OCI-LY7 (cell line): ENCODE measurements at regions not wholly inside any gene's neighbourhood (a gene's known extent, or its start where the extent isn't known, plus 50 kb on each side); places are given as distances from the start of the nearest gene placed in this dataset.

Experiments
- BruUV-seq: library from RNA; stranded (reverse); fragments of 400-500 nt; replicated peaks from 2 replicates; lab custom pipeline; 2021; lab: Mats Ljungman, UMichigan
- CTCF ChIA-PET: fragments of 300-600 bp; sonication (Branson Sonifier 250); formaldehyde crosslinking; loops from one replicate; lab custom pipeline; 2022; ENCODE audit warnings: antibody characterized with exemption; ENCODE audit not compliant: unreplicated experiment; lab: Charles Lee
- POLR2A ChIA-PET: fragments of 300-600 bp; sonication (Branson Sonifier 250); formaldehyde crosslinking; loops from one replicate; lab custom pipeline; 2022; ENCODE audit warnings: antibody characterized with exemption; lab: Charles Lee
- DNase-seq: peaks from one replicate; pipeline ENCODE4 v3.0.0-alpha.2; 2015; ENCODE audit warnings: low spot score
- H2AFZ ChIP-seq: fragments of 200-600 bp; sonication (generic), shearing (Covaris generic); 2 replicates; pipeline ENCODE4 v1.6.1; 2014; ENCODE audit warnings: mild to moderate bottlenecking, antibody characterized with exemption, low read length, moderate library complexity
- H3K27ac ChIP-seq: fragments of 200-600 bp; sonication (generic); 2 replicates; pipeline ENCODE4 v1.5.1; 2014; ENCODE audit warnings: mixed run types, low read depth, mild to moderate bottlenecking, moderate library complexity, low read length, inconsistent platforms; ENCODE audit not compliant: poor library complexity, severe bottlenecking
- H3K36me3 ChIP-seq: fragments of 200-600 bp; sonication (generic); 2 replicates; pipeline ENCODE4 v1.6.1; 2014; ENCODE audit warnings: mild to moderate bottlenecking, antibody characterized with exemption, low read length, moderate library complexity, mixed read lengths; ENCODE audit not compliant: insufficient read depth
- H3K4me1 ChIP-seq: fragments of 200-600 bp; sonication (generic); 2 replicates; pipeline ENCODE4 v1.5.1; 2014; ENCODE audit warnings: mild to moderate bottlenecking, low read length; ENCODE audit not compliant: insufficient read depth, poor library complexity, severe bottlenecking
- H3K4me2 ChIP-seq: fragments of 200-600 bp; sonication (generic); 2 replicates; pipeline ENCODE4 v1.6.1; 2014; ENCODE audit warnings: mild to moderate bottlenecking, low read length
- H3K4me3 ChIP-seq: fragments of 200-600 bp; sonication (generic); 2 replicates; pipeline ENCODE4 v1.5.1; 2014; ENCODE audit warnings: mild to moderate bottlenecking, low read depth, low read length; ENCODE audit not compliant: poor library complexity, severe bottlenecking
- H3K79me2 ChIP-seq: fragments of 200-600 bp; sonication (generic); 2 replicates; pipeline ENCODE4 v1.6.1; 2016; ENCODE audit warnings: low read depth, mild to moderate bottlenecking, low read length, moderate library complexity, mixed read lengths; ENCODE audit not compliant: insufficient read depth
- H3K9me2 ChIP-seq: fragments of 200-600 bp; sonication (generic); 2 replicates; pipeline ENCODE4 v1.6.1; 2016; ENCODE audit warnings: mild to moderate bottlenecking, low read length, mixed read lengths; ENCODE audit not compliant: insufficient read depth
- H3K9me3 ChIP-seq: fragments of 200-600 bp; sonication (generic); 2 replicates; pipeline ENCODE4 v1.6.1; 2014; ENCODE audit warnings: mild to moderate bottlenecking, mixed run types, low read length, mixed read lengths
- H4K20me1 ChIP-seq: fragments of 200-600 bp; sonication (generic); 2 replicates; pipeline ENCODE4 v1.6.1; 2014; ENCODE audit warnings: mild to moderate bottlenecking, antibody characterized with exemption, low read length, moderate library complexity, mixed read lengths; ENCODE audit not compliant: insufficient read depth
- EZH2phosphoT487 ChIP-seq: fragments of 200-600 bp; sonication (generic); IDR thresholded peaks from 2 replicates; pipeline ENCODE4 v1.6.1; 2018; ENCODE audit warnings: low read depth, borderline replicate concordance, mild to moderate bottlenecking, mixed run types, antibody characterized with exemption, low read length, moderate library complexity, mixed read lengths
- intact Hi-C: fragments of 100-400 bp; cut with micrococcal nuclease; formaldehyde crosslinking; loops from one replicate; pipeline ENCODE4 v1.10.0; 2022; ENCODE audit not compliant: unreplicated experiment
- TF ChIP-seq, protein P1 (sequence below): fragments of 200-600 bp; sonication (generic); conservative IDR thresholded peaks from 2 replicates; pipeline ENCODE4 v1.5.1; 2014; ENCODE audit warnings: mild to moderate bottlenecking, antibody characterized with exemption, low read length, moderate library complexity, mixed read lengths

DNA sequence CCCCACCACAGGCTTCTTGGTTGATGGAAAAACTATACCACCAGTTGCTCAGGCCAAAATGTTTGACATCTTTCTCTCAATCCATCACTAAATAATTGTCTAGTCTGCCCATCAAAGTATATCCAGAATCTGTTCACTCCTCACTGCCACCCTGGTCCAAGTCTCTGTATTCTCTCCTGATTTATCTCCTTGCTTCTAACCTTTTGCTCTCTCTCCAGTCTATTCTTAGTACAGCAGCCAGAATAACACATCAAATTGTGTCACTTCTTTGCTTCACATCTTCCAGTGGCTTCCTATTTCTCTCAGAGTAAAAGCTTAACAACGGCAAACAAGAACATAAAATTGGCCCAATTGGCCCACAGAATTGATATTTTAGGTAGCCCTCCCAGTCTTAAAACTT lies 272.8 kb downstream of the IPO8 start:
- BruUV-seq: no TSS peak
- no peaks in the 10 kb centered on the region for H3K36me3 ChIP-seq
- H3K4me3 ChIP-seq: no peak overlapping the region
- POLR2A ChIA-PET: no interaction called here
- H3K9me2 ChIP-seq: no peaks in the 10 kb centered on the region
- intact Hi-C loops: no loop called here
- H2AFZ ChIP-seq: no peak overlapping the region
- no peak overlapping the region for H3K4me2 ChIP-seq
- H3K4me1 ChIP-seq: no peaks in the 10 kb centered on the region
- H3K9me3 ChIP-seq: 0 out of 2 replicates have a peak, but pooled peaks cover 4% of the 10 kb centered on the region
- H3K27ac ChIP-seq: no peak overlapping the region
- no peaks in the 10 kb centered on the region for H4K20me1 ChIP-seq
- no peaks in the 10 kb centered on the region for H3K79me2 ChIP-seq
- TF ChIP-seq EZH2phosphoT487: no peak
- TF ChIP-seq, protein P1, sequence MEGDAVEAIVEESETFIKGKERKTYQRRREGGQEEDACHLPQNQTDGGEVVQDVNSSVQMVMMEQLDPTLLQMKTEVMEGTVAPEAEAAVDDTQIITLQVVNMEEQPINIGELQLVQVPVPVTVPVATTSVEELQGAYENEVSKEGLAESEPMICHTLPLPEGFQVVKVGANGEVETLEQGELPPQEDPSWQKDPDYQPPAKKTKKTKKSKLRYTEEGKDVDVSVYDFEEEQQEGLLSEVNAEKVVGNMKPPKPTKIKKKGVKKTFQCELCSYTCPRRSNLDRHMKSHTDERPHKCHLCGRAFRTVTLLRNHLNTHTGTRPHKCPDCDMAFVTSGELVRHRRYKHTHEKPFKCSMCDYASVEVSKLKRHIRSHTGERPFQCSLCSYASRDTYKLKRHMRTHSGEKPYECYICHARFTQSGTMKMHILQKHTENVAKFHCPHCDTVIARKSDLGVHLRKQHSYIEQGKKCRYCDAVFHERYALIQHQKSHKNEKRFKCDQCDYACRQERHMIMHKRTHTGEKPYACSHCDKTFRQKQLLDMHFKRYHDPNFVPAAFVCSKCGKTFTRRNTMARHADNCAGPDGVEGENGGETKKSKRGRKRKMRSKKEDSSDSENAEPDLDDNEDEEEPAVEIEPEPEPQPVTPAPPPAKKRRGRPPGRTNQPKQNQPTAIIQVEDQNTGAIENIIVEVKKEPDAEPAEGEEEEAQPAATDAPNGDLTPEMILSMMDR: no peak
- CTCF ChIA-PET: no interaction called here
- no peak for DNase-seq

DNA sequence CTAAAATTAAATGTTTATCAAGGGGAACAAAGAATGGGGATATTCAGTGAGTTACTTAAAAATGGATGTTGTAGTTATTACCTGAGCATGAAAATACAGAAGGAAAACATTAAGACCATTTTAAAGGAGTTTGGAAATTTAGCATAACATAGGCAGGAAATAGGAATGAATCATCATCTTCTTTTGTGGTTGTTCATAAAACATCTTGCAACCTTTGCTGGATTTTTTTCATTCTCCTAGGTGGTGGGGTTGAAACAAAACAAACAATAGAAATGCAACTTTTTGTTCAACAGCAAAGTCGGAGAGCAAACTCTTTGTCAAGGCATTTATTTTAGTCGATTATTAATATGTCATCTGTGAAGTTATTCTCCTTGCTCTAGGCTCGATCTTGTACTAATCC lies 275.1 kb downstream of the IPO8 start:
- no peaks in the 10 kb centered on the region for H3K36me3 ChIP-seq
- DNase-seq: no peak
- H3K4me1 ChIP-seq: no peaks in the 10 kb centered on the region
- H3K9me3 ChIP-seq: no peaks in the 10 kb centered on the region
- BruUV-seq: no TSS peak
- no peaks in the 10 kb centered on the region for H4K20me1 ChIP-seq
- TF ChIP-seq EZH2phosphoT487: no peak
- TF ChIP-seq, protein P1: no peak
- H2AFZ ChIP-seq: no peak overlapping the region
- intact Hi-C loops: no loop called here
- no peak overlapping the region for H3K4me2 ChIP-seq
- H3K4me3 ChIP-seq: no peak overlapping the region
- H3K9me2 ChIP-seq: no peaks in the 10 kb centered on the region
- CTCF ChIA-PET: no interaction called here
- no peak overlapping the region for H3K27ac ChIP-seq
- H3K79me2 ChIP-seq: no peaks in the 10 kb centered on the region
- POLR2A ChIA-PET: no interaction called here

DNA sequence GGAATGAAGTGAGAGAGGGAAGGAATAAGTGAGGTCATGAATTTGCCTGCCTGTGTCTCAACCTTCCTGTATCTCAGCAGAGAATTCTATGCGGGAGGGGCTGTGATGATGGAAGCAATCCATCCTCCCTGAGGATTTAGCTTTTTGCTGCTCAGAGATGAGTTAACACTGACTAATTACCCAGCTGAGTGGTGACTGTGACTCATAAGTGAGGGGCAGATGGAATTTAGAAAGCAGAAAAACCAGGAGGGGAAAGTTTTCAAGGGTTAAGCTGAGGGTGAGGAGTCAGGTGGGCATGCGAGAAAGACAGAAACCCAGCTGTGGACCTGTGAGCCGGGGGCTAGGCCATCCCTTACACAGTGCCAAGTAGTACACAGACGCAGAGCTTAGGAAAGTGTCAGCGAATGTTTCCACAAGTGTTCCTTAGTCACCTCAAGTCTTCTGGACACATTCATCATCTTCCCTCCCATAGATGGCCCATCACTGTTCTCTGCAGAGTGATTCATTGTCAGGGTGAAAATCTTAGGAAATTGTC lies 277.9 kb downstream of the IPO8 start:
- POLR2A ChIA-PET: interaction anchor here (0.6 to 0.7 kb wide), 2 partner anchors 110 to 393 kb away, joined by 3 read pairs; no protein-coding TSS in a partner anchor
- no peak overlapping the region for H3K27ac ChIP-seq
- no peaks in the 10 kb centered on the region for H4K20me1 ChIP-seq
- BruUV-seq: no TSS peak
- H3K36me3 ChIP-seq: no peaks in the 10 kb centered on the region
- H3K4me3 ChIP-seq: no peak overlapping the region
- no peaks in the 10 kb centered on the region for H3K9me2 ChIP-seq
- no peak for TF ChIP-seq EZH2phosphoT487
- H3K9me3 ChIP-seq: no peaks in the 10 kb centered on the region
- intact Hi-C loops: no loop called here
- CTCF ChIA-PET: no interaction called here
- H2AFZ ChIP-seq: no peak overlapping the region
- no peaks in the 10 kb centered on the region for H3K79me2 ChIP-seq
- no peak for DNase-seq
- H3K4me1 ChIP-seq: no peaks in the 10 kb centered on the region
- no peak overlapping the region for H3K4me2 ChIP-seq
